Ectodermal cell (in vitro differentiated cells): ENCODE measurements at regions not wholly inside any gene's neighbourhood (a gene's known extent, or its start where the extent isn't known, plus 50 kb on each side); places are given as distances from the start of the nearest gene placed in this dataset.

Experiments used
- H3K27ac ChIP-seq: 2 replicates; pipeline ENCODE4 v1.7.0; 2013; ENCODE audit warnings: mild to moderate bottlenecking, low read depth, low read length; ENCODE audit not compliant: insufficient read depth, poor library complexity, severe bottlenecking
- H3K27me3 ChIP-seq: 2 replicates; pipeline ENCODE4 v1.7.0; 2013; ENCODE audit warnings: mild to moderate bottlenecking, low read length; ENCODE audit not compliant: insufficient read depth, control insufficient read depth, poor library complexity, severe bottlenecking
- H3K36me3 ChIP-seq: one replicate; pipeline ENCODE4 v1.7.0; 2013; ENCODE audit warnings: low read length; ENCODE audit not compliant: control insufficient read depth, insufficient read depth
- H3K4me1 ChIP-seq: one replicate; pipeline ENCODE4 v1.7.0; 2013; ENCODE audit warnings: low read length; ENCODE audit not compliant: control insufficient read depth, insufficient read depth
- H3K4me3 ChIP-seq: 2 replicates; pipeline ENCODE4 v1.7.0; 2013; ENCODE audit warnings: low read depth, low read length, control low read depth; ENCODE audit not compliant: insufficient read depth
- H3K9me3 ChIP-seq: 2 replicates; pipeline ENCODE4 v1.7.0; 2013; ENCODE audit warnings: mild to moderate bottlenecking, low read length, moderate library complexity; ENCODE audit not compliant: control insufficient read depth
- WGBS, 2 experiments: methylation state at CpG; one replicate each; pipeline ENCODE4 v1.1.7; 2013; ENCODE audit warnings: missing lambda C conversion rate in 2 of 2; 5-methylcytosine and 5-hydroxymethylcytosine counted together

DNA sequence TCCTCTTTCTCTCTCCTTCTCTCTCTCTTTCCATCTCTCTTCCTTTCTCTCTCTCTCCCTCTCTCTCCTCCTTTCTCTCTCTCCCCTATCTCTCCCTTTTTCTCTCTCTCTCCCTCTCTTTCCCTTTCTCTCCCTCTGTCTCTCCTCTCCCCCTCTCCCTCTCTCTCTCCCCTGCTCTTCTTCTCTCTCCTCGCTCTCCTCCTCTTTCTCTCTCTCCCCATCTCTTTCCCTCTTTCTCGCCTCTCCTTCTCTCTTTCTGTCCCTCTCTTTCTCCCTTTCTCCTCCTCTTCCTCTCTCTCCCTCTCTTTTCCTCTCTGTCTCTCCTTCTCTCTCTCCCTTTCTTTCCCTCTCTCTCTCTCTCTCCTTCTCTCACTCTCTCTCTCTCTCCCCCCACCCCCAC, 196.6 kb downstream of the UQCRFS1 start:
- peaks cover 12% of the 10 kb centered on the region for H3K27me3 ChIP-seq
- no peaks in the 10 kb centered on the region for H3K36me3 ChIP-seq
- 85 to 89% methylated on average over 2 of the region's 2 CpGs for WGBS, 2 experiments
- peaks cover 14% of the 10 kb centered on the region for H3K4me1 ChIP-seq
- no peaks in the 10 kb centered on the region for H3K9me3 ChIP-seq
- no peak overlapping the region for H3K27ac ChIP-seq
- no peak overlapping the region for H3K4me3 ChIP-seq

DNA sequence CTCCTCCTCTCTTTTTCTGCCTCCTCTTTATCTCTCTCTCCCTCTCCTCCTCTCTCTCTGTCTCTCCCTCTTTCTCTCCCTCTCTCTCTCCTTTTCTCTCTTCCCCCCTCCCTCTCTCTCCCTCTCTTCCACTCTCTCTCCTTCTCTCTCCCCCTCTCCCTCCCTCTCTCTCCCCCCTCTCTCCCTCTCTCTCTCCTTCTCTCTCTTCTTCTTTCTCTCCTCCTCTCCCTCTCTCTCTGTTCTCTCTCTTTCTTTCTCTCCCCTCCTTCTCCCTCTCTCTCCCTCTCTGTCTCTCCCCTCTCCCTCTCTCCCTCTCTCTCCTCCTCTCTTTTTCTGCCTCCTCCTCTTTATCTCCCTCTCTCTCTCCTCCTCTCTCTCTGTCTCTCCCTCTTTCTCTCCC, 197.4 kb downstream of the UQCRFS1 start:
- H3K9me3 ChIP-seq: no peaks in the 10 kb centered on the region
- no peak overlapping the region for H3K4me3 ChIP-seq
- H3K4me1 ChIP-seq: peaks cover 14% of the 10 kb centered on the region
- H3K27me3 ChIP-seq: peaks cover 12% of the 10 kb centered on the region
- H3K36me3 ChIP-seq: no peaks in the 10 kb centered on the region
- H3K27ac ChIP-seq: no peak overlapping the region

GRCh38 chr19:29014857-29015436, 198.0 kb downstream of the UQCRFS1 start:
- H3K4me1 ChIP-seq: peaks cover 14% of the 10 kb centered on the region
- WGBS, 2 experiments: 86 to 88% methylated on average over 14 of the region's 14 CpGs
- H3K9me3 ChIP-seq: no peaks in the 10 kb centered on the region
- no peaks in the 10 kb centered on the region for H3K36me3 ChIP-seq
- no peak overlapping the region for H3K27ac ChIP-seq
- H3K27me3 ChIP-seq: peaks cover 12% of the 10 kb centered on the region
- no peak overlapping the region for H3K4me3 ChIP-seq

- Histone ChIP-seq H3K36me3 (no peaks in the 10 kb centered on the region), H3K4me1 (peaks cover 14% of the 10 kb centered on the region), H3K27ac (no peak overlapping the region), H3K27me3 (peaks cover 12% of the 10 kb centered on the region), H3K9me3 (no peaks in the 10 kb centered on the region), H3K4me3 (no peak overlapping the region)
- 87 to 88% methylated on average over 15 of the region's 15 CpGs for WGBS, 2 experiments
Measured at GRCh38 chr19:29013988-29014387, 199.0 kb downstream of the UQCRFS1 start.

GRCh38 chr19:29013325-29013724, 199.6 kb downstream of the UQCRFS1 start:
- Histone ChIP-seq H3K27me3 (peaks cover 12% of the 10 kb centered on the region), H3K36me3 (no peaks in the 10 kb centered on the region), H3K4me3 (no peak overlapping the region), H3K9me3 (no peaks in the 10 kb centered on the region), H3K4me1 (peaks cover 14% of the 10 kb centered on the region), H3K27ac (peak overlapping the region; percentile 63)
- WGBS, 2 experiments: 61 to 62% methylated on average over 10 of the region's 10 CpGs

DNA sequence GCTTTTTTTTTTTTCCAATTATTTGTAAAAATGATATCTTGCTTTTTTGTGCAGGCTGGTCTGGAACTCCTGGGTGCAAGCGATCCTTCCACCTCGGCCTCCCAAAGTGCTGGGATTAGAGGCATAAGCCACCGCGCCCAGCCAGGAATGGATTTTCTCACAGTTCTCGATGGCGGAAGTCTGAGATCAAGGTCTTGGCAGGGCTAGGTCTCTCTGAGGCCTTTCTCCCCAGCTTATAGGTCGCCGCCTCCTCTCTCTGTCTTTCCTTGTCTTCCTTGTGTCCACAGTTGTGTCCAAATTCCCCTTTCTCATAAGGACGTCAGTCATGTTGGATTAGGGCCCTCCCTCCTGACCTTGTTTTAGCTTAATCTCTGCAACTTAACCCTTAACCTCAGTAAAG, 200.5 kb downstream of the UQCRFS1 start:
- H3K4me3 ChIP-seq: no peak overlapping the region
- H3K27ac ChIP-seq: peak overlapping the region; percentile 63
- WGBS, 2 experiments: 74 to 77% methylated on average over 9 of the region's 9 CpGs
- peaks cover 14% of the 10 kb centered on the region for H3K4me1 ChIP-seq
- no peaks in the 10 kb centered on the region for H3K9me3 ChIP-seq
- no peaks in the 10 kb centered on the region for H3K36me3 ChIP-seq
- peaks cover 12% of the 10 kb centered on the region for H3K27me3 ChIP-seq

- no peak overlapping the region for H3K27ac ChIP-seq
- peaks cover 17% of the 10 kb centered on the region for H3K4me1 ChIP-seq
- no peak overlapping the region for H3K4me3 ChIP-seq
- no peaks in the 10 kb centered on the region for H3K27me3 ChIP-seq
- 93 to 97% methylated on average over 8 of the region's 8 CpGs for WGBS, 2 experiments
- no peaks in the 10 kb centered on the region for H3K9me3 ChIP-seq
- no peaks in the 10 kb centered on the region for H3K36me3 ChIP-seq
Measured at GRCh38 chr19:29010276-29010675, 202.7 kb downstream of the UQCRFS1 start.

DNA sequence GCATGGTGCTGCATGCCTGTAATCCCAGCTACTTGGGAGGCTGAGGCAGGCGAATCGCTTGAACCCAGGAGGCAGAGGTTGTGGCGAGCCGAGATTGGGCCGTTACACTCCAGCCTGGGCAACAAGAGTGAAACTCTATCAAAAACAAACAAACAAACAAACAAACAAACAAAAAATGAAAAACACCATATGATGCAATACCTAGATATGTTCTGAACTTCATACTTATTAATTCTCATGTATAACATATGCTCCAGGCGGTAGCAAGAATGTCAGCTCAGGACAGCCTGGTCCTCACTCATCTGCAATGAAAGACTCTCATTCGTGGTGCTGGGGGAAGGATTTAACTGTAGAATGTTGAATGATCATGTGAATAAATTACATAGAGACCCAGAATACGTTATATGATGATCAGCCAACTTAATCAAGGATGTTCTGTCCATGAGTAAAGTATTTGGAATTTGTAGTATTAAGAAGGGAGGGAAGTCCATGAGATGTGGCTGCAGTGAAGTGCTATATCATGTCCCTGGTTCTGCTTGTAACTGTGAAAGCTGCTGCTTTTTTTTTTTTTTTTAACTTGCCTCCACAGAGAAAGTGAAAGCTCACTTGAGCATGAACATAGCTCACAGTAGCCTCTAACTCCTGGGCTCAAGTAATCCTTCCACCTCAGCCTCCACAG, 206.8 kb downstream of the UQCRFS1 start:
- Histone ChIP-seq H3K4me1 (peaks cover 23% of the 10 kb centered on the region), H3K36me3 (no peaks in the 10 kb centered on the region), H3K4me3 (no peak overlapping the region), H3K27ac (no peak overlapping the region), H3K9me3 (no peaks in the 10 kb centered on the region), H3K27me3 (no peaks in the 10 kb centered on the region)
- WGBS, 2 experiments: 93 to 98% methylated on average over 8 of the region's 8 CpGs

- no peaks in the 10 kb centered on the region for H3K36me3 ChIP-seq
- no peaks in the 10 kb centered on the region for H3K27me3 ChIP-seq
- no peak overlapping the region for H3K4me3 ChIP-seq
- WGBS, 2 experiments: 96 to 97% methylated on average over 7 of the region's 7 CpGs
- no peaks in the 10 kb centered on the region for H3K9me3 ChIP-seq
- peaks cover 23% of the 10 kb centered on the region for H3K4me1 ChIP-seq
- H3K27ac ChIP-seq: no peak overlapping the region
Measured at GRCh38 chr19:29004796-29005195, 208.2 kb downstream of the UQCRFS1 start.

GRCh38 chr19:29003641-29004409, 209.1 kb downstream of the UQCRFS1 start:
- 31 to 32% methylated on average over 7 of the region's 7 CpGs for WGBS, 2 experiments
- Histone ChIP-seq H3K36me3 (no peaks in the 10 kb centered on the region), H3K9me3 (no peaks in the 10 kb centered on the region), H3K27ac (peak overlapping the region; percentile 37), H3K27me3 (no peaks in the 10 kb centered on the region), H3K4me1 (peaks cover 23% of the 10 kb centered on the region), H3K4me3 (no peak overlapping the region)
